ENCODE measurements at regions not wholly inside any gene's neighbourhood (a gene's known extent, or its start where the extent isn't known, plus 50 kb on each side); places are given as distances from the start of the nearest gene placed in this dataset.

DNA sequence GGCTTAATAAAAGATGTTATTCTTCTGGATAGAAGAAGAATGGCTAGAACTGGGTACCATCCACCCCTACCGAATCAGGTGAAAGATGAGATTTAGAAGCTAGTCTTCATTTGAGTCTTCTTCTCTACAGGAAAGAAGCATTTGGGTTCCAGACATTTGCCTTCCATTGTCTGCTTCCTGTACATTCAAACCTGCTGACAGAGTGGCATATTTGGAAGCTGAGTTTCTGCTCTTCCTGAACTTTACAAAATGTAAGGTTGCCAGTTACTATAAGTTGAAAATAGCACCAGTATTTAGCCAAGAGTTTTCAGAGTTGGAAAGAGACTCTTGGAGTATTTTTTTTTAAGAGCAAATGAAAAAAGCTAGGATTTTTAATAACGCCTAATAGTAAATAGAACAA, 525.4 kb upstream of the TLE4 start:
- no peak for DNase-seq
- no peak overlapping the region for H3K27ac Mint-ChIP-seq
- no peaks in the 10 kb centered on the region for H3K9me3 Mint-ChIP-seq
- H3K27me3 Mint-ChIP-seq (ENCODE audit: low read depth) = no peaks in the 10 kb centered on the region
- H3K4me3 Mint-ChIP-seq = no peak overlapping the region
- intact Hi-C loops (cut with micrococcal nuclease) = no loop called here
- H3K36me3 Mint-ChIP-seq (ENCODE audit: low read depth) = no peaks in the 10 kb centered on the region
- CTCF ChIA-PET = no interaction called here
- no peaks in the 10 kb centered on the region for H3K4me1 Mint-ChIP-seq (ENCODE audit: low read depth)

DNA sequence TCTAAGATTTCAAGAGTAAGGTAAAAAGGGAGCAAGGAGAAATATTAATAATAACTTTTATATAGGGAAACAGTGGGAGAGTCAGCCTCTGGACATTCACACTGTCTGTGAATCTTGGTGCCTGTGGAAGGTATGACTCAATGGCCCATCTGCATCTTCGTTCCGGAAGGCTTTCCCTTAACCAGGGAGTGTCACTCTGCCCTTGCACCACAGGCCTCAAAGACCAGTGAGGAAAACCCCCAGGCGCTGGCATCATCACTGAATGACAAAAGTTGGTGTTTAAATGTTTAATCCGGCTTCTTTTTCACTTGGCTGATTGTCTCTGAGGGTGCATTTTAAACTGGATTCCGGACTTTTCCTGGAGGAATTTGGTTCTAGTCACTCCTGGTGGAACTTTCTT, 522.4 kb upstream of the TLE4 start:
- H3K27ac Mint-ChIP-seq = no peak overlapping the region
- no peak overlapping the region for H3K4me3 Mint-ChIP-seq
- H3K9me3 Mint-ChIP-seq = no peaks in the 10 kb centered on the region
- no peaks in the 10 kb centered on the region for H3K27me3 Mint-ChIP-seq (ENCODE audit: low read depth)
- no peaks in the 10 kb centered on the region for H3K36me3 Mint-ChIP-seq (ENCODE audit: low read depth)
- no peaks in the 10 kb centered on the region for H3K4me1 Mint-ChIP-seq (ENCODE audit: low read depth)
- CTCF ChIA-PET = no interaction called here
- DNase-seq = no peak
- intact Hi-C loops (cut with micrococcal nuclease) = no loop called here

DNA sequence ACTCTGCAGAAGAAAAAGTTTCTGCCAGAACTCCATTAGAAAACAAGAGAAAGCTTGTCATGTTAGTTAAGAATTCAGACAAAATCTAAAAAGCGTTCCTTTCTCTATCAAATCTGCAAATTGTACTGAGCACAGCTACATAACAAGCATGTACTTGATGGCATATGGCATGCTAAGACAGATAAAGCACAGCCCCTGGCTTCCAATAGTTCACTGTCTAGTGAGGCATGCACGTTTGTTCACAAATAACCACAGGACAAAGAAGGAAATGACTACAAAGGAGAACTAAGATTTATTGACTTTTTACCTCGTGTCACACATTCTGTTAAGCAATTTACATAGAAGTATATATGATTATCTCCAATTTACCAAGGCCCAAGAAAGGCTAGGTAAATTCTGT, 518.2 kb upstream of the TLE4 start:
- Mint-ChIP-seq H3K9me3 (no peaks in the 10 kb centered on the region), H3K4me1 (ENCODE audit: low read depth) (no peaks in the 10 kb centered on the region), H3K36me3 (ENCODE audit: low read depth) (no peaks in the 10 kb centered on the region), H3K27me3 (ENCODE audit: low read depth) (no peaks in the 10 kb centered on the region), H3K4me3 (no peak overlapping the region), H3K27ac (no peak overlapping the region)
- DNase-seq = no peak
- intact Hi-C loops (cut with micrococcal nuclease) = no loop called here
- CTCF ChIA-PET = no interaction called here

DNA sequence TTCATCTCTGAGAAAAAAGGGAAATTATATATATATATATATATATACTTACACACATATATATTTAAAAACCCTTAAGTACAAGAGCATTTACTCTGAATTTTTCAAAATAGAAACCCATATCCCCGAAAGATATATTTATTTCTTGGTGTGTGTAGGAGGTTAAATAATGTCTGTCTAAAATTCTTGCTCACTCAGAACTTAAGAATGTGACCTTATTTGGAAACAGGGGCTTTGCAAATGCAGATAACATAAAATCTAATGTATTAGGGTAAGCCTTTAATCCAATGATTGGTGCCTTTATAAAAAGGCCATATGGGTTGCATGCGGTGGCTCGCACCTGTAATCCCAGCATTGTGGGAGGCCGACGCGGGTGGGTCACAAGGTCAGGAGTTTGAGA, 517.3 kb upstream of the TLE4 start:
- DNase-seq = no peak
- Mint-ChIP-seq H3K4me1 (ENCODE audit: low read depth) (no peaks in the 10 kb centered on the region), H3K9me3 (no peaks in the 10 kb centered on the region), H3K36me3 (ENCODE audit: low read depth) (no peaks in the 10 kb centered on the region), H3K4me3 (no peak overlapping the region), H3K27ac (no peak overlapping the region), H3K27me3 (ENCODE audit: low read depth) (no peaks in the 10 kb centered on the region)
- CTCF ChIA-PET = no interaction called here
- intact Hi-C loops (cut with micrococcal nuclease) = no loop called here

DNA sequence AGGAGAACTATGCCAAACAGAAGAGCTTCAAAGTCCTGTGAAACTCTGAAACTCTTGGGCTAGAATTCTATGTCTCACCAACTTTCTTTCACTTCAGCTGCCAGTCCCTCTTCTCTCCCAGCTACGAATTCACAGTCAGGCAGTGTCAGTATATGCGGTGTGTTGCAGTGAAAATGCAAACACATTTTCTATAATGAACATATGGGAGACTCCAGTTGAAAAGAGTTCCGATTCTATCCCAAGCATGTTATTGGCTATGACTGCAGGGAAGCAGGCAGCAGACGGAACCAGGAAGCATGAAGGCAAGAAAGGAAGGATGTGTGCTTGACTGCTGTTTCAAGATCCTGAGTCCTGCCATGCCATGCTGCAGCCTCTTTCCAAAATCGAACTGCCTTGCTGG, 515.7 kb upstream of the TLE4 start:
- no peak for DNase-seq
- intact Hi-C loops (cut with micrococcal nuclease) = no loop called here
- no peak overlapping the region for H3K27ac Mint-ChIP-seq
- no peaks in the 10 kb centered on the region for H3K4me1 Mint-ChIP-seq (ENCODE audit: low read depth)
- CTCF ChIA-PET = no interaction called here
- H3K9me3 Mint-ChIP-seq = peaks cover 2% of the 10 kb centered on the region
- H3K4me3 Mint-ChIP-seq = no peak overlapping the region
- H3K36me3 Mint-ChIP-seq (ENCODE audit: low read depth) = no peaks in the 10 kb centered on the region
- H3K27me3 Mint-ChIP-seq (ENCODE audit: low read depth) = no peaks in the 10 kb centered on the region

DNA sequence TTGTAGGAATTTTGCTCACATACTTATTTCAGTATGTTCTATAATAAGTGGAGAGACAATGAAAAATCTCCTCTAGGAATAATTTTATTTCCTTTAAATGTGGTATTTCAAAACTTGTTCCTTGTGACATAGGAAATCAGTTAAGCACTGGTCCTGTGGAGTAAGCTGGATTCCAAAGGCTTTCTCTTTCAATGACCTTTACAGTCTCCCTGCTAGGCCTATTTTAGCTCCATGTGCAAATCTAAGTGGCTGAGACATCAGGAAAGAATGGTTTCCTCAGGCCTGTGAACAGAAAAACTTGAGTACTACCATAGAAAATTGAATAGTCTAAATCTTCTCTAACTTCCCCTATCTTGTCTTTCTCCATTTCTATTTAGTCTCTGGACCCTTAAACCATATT, 514.2 kb upstream of the TLE4 start:
- CTCF ChIA-PET = interaction anchor here (0.5 kb wide), 1 partner anchor 1055 kb away, joined by 3 read pairs; no protein-coding TSS in a partner anchor
- Mint-ChIP-seq H3K27ac (no peak overlapping the region), H3K36me3 (ENCODE audit: low read depth) (no peaks in the 10 kb centered on the region), H3K27me3 (ENCODE audit: low read depth) (no peaks in the 10 kb centered on the region), H3K9me3 (peaks cover 2% of the 10 kb centered on the region), H3K4me3 (no peak overlapping the region), H3K4me1 (ENCODE audit: low read depth) (no peaks in the 10 kb centered on the region)
- intact Hi-C loops (cut with micrococcal nuclease) = no loop called here
- DNase-seq = no peak

DNA sequence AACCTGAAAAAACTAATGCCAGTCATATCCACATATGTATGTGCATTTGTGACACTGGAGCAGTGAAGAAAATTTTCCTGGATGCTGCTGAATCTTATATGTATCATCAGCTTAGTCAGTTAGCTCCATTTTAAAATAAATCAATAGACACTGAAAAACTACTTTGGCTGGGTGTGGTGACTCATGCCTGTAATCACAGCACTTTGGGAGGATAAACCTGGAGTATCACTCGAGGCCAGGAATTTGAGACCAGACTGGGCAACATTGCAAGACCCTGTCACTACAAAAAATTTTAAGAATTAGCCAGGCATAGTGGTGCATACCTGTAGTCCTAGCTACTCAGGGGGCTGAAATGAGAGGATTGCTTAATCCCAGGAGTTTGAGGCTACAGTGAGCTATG, 511.0 kb upstream of the TLE4 start:
- Mint-ChIP-seq H3K27ac (no peak overlapping the region), H3K9me3 (peaks cover 2% of the 10 kb centered on the region), H3K27me3 (ENCODE audit: low read depth) (no peaks in the 10 kb centered on the region), H3K4me3 (no peak overlapping the region), H3K4me1 (ENCODE audit: low read depth) (no peaks in the 10 kb centered on the region), H3K36me3 (ENCODE audit: low read depth) (no peaks in the 10 kb centered on the region)
- no peak for DNase-seq
- intact Hi-C loops (cut with micrococcal nuclease) = no loop called here
- CTCF ChIA-PET = no interaction called here

DNA sequence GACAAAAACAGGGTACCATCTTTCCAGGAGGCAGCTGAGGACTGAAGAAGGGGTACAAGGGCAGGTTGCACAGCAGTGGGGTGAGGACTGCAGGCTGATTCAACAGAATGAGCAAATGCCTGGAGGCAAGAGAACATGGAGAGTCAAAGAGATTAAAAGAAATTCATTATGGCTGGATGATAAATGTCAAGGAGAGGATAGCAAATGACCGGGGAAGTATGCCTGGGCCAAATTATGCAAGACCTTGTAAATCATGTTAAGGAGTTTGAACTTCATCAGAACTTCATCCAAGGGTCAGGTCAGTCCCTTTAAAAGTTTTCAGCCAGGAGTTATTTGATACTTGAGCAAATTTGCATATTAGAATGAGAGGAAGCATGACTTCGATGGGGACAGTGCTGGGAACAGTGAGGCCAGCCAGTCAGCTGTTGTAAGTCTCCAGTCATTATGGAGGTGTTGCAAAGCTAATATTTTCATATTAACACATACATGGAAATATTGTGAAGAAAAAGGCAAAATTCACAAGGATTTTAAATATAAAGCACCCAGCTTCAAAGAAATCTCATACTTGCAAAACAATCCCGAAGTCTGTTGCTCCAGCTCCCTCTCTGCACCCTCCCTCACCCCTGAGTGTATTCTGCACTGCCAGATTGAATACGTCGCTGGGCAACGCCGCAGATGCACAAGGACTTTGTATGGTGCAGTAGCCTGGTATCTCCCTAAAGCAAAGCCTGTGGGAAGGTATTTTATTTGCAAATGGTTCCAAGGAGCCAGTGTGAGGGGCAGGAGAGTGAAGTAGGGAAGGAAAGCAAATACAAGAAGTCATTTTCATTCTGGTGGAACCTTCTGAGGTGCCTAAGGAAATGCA, 509.8 kb upstream of the TLE4 start:
- no peaks in the 10 kb centered on the region for H3K36me3 Mint-ChIP-seq (ENCODE audit: low read depth)
- no peaks in the 10 kb centered on the region for H3K4me1 Mint-ChIP-seq (ENCODE audit: low read depth)
- intact Hi-C loops (cut with micrococcal nuclease) = no loop called here
- H3K27me3 Mint-ChIP-seq (ENCODE audit: low read depth) = no peaks in the 10 kb centered on the region
- H3K9me3 Mint-ChIP-seq = peaks cover 2% of the 10 kb centered on the region
- no peak overlapping the region for H3K27ac Mint-ChIP-seq
- H3K4me3 Mint-ChIP-seq = no peak overlapping the region
- CTCF ChIA-PET = no interaction called here
- DNase-seq = no peak

DNA sequence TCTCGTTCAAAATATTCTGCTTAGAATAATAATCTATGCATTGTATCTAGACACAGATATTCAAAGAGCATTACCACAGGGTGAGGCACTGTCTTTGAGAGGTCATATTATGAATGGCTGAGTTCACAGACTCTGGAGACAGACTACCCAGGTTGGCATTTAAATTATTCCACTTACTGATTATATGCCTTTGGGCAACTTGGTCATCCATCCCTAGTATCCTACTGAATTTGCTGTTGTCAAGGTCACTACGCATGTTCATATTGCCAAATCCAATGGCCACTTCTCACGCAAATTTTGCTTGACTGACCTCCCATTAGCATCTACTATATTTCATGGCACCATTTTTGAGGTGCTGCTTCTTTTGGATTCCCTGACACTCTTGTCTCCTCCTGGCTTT, 498.6 kb upstream of the TLE4 start:
- CTCF ChIA-PET = no interaction called here
- Mint-ChIP-seq H3K27me3 (ENCODE audit: low read depth) (peaks cover 4% of the 10 kb centered on the region), H3K4me3 (no peak overlapping the region), H3K36me3 (ENCODE audit: low read depth) (no peaks in the 10 kb centered on the region), H3K27ac (no peak overlapping the region), H3K4me1 (ENCODE audit: low read depth) (no peaks in the 10 kb centered on the region), H3K9me3 (peaks cover 4% of the 10 kb centered on the region)
- intact Hi-C loops (cut with micrococcal nuclease) = no loop called here
- no peak for DNase-seq

DNA sequence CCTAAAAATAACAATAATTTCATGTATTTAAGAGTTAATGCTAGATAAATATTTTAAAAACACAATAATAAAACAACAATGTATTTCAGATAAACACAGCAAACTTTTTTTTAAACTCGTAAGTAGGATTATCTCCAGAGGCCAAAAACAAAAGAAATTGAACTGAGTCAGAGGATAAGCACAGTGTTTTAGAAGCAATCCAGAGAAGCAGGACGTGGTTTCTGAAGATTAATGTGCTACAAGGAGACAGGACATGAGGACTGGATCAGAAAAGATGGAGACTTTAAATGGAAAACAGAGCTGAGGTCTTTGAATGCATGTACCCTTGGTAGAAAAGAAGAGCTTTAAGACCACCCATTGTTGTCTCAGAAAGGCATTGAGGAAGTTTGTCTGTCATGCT, 491.2 kb upstream of the TLE4 start:
- Mint-ChIP-seq H3K36me3 (ENCODE audit: low read depth) (no peaks in the 10 kb centered on the region), H3K27me3 (ENCODE audit: low read depth) (peaks cover 4% of the 10 kb centered on the region), H3K27ac (no peak overlapping the region), H3K9me3 (no peaks in the 10 kb centered on the region), H3K4me3 (no peak overlapping the region), H3K4me1 (ENCODE audit: low read depth) (no peaks in the 10 kb centered on the region)
- DNase-seq = no peak
- intact Hi-C loops (cut with micrococcal nuclease) = no loop called here
- CTCF ChIA-PET = interaction anchor here (0.7 kb wide), 1 partner anchor 229 kb away, joined by 3 read pairs; no protein-coding TSS in a partner anchor

DNA sequence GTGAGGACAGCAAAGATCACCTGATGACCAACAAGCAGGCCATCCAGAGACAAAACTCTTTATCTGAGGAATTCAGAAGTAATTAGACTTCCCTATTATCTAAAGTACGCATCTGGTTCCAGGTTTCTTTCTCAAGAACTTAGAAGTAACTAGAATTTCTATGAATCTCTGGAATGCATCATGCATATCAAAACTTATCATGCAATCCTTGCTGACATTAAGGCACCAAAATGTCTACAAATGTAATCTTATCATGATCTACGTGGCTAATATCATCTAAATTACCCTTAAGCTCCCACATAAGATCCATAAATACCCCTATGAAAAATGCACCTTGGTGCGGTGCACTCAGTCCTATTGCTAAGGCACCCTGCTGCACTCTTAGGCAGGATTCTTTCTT, 488.1 kb upstream of the TLE4 start:
- CTCF ChIA-PET = no interaction called here
- no peak for DNase-seq
- H3K4me3 Mint-ChIP-seq = no peak overlapping the region
- intact Hi-C loops (cut with micrococcal nuclease) = no loop called here
- no peaks in the 10 kb centered on the region for H3K27me3 Mint-ChIP-seq (ENCODE audit: low read depth)
- H3K4me1 Mint-ChIP-seq (ENCODE audit: low read depth) = no peaks in the 10 kb centered on the region
- H3K9me3 Mint-ChIP-seq = no peaks in the 10 kb centered on the region
- H3K36me3 Mint-ChIP-seq (ENCODE audit: low read depth) = no peaks in the 10 kb centered on the region
- H3K27ac Mint-ChIP-seq = no peak overlapping the region

DNA sequence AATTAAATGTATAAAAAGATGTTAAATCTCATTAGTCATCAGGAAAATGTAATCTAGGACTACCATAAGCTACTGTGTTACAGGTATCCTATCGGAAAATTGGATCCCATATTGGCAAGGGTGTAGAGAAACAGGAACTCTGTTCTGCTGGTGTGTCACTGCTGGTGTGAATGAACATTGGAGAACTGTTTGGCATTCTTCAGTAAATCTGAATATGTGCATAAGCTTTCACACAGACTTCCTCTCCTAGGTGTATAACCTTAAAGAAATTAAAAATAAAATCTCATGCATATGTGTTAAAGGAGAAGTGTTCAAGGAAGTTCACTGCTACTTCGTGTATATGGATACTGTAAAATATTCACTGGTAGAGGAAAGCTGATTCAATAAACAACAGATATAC, 484.6 kb upstream of the TLE4 start:
- H3K36me3 Mint-ChIP-seq (ENCODE audit: low read depth) = no peaks in the 10 kb centered on the region
- no peaks in the 10 kb centered on the region for H3K4me1 Mint-ChIP-seq (ENCODE audit: low read depth)
- CTCF ChIA-PET = no interaction called here
- no peak overlapping the region for H3K27ac Mint-ChIP-seq
- H3K9me3 Mint-ChIP-seq = peaks cover 8% of the 10 kb centered on the region
- intact Hi-C loops (cut with micrococcal nuclease) = no loop called here
- H3K27me3 Mint-ChIP-seq (ENCODE audit: low read depth) = no peaks in the 10 kb centered on the region
- no peak overlapping the region for H3K4me3 Mint-ChIP-seq
- DNase-seq = no peak

DNA sequence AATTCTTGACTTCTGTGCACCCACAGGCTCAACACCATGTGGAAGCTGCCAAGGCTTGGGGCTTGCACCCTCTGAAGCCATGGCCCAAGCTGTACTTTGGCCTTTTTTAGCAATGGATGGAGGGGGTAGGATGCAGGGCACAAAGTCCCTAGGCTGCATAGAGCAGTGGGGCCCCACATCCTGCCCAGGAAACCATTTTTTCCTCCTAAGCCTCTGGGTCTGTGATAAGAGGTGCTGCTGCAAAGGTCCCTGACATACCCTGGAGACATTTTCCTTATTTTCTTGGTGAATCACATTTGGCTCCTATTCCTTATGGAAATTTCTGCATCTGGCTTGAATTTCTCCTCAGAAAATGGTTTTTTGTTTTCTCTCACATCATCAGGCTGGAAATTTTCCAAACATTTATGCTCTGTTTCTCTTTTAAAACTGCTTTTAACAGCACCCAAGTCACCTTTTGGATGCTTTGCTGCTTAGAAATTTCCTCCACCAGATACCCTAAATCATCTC, 482.7 kb upstream of the TLE4 start:
- no peak overlapping the region for H3K27ac Mint-ChIP-seq
- intact Hi-C loops (cut with micrococcal nuclease) = no loop called here
- H3K27me3 Mint-ChIP-seq (ENCODE audit: low read depth) = no peaks in the 10 kb centered on the region
- CTCF ChIA-PET = no interaction called here
- no peak overlapping the region for H3K4me3 Mint-ChIP-seq
- H3K9me3 Mint-ChIP-seq = peaks cover 8% of the 10 kb centered on the region
- H3K36me3 Mint-ChIP-seq (ENCODE audit: low read depth) = no peaks in the 10 kb centered on the region
- no peak for DNase-seq
- H3K4me1 Mint-ChIP-seq (ENCODE audit: low read depth) = no peaks in the 10 kb centered on the region

All from activated naive CD4-positive, alpha-beta T cell treated with anti-CD3 and anti-CD28 coated beads for 36 hours (primary cell).